CD4-positive, alpha-beta T cell (primary cell): ENCODE measurements at regions not wholly inside any gene's neighbourhood (a gene's known extent, or its start where the extent isn't known, plus 50 kb on each side); places are given as distances from the start of the nearest gene placed in this dataset.

ENCODE experiments used
- ATAC-seq: fragments of 200-7000 bp; cut with Tn5 transposase; one replicate; pipeline ENCODE4 v1.10.0; 2022; ENCODE audit warnings: mild to moderate bottlenecking; ENCODE audit not compliant: poor library complexity
- CTCF ChIA-PET: fragments of 350-600 bp; sonication (Branson Sonifier 250); formaldehyde crosslinking; loops from one replicate; lab custom pipeline; 2021; ENCODE audit warnings: antibody characterized with exemption, inconsistent platforms; lab: Charles Lee
- POLR2A ChIA-PET: fragments of 350-600 bp; sonication (Branson Sonifier 250); formaldehyde crosslinking; loops from one replicate; lab custom pipeline; 2021; ENCODE audit warnings: antibody characterized with exemption, inconsistent platforms; lab: Charles Lee
- DNase-seq, 14 experiments: peaks; one replicate each; pipeline ENCODE4 v3.0.0-alpha.2; 2013 to 2020; ENCODE audit warnings: mixed read lengths in 2 of 14
- H3K27ac ChIP-seq, 2 donors: one replicate each; pipeline versions ENCODE4 v1.5.1 to v1.7.0; 2013; ENCODE audit warnings: low read length in 2 of 2, low read depth in 1 of 2, mild to moderate bottlenecking in 1 of 2
- H3K27me3 ChIP-seq, 2 experiments: 1 replicate in 1 of 2; 2 replicates in 1 of 2; pipeline versions ENCODE4 v1.6.1 to v1.7.0; 2013; ENCODE audit warnings: low read length in 2 of 2, control low read depth in 1 of 2, mild to moderate bottlenecking in 1 of 2, moderate library complexity in 1 of 2; ENCODE audit not compliant: insufficient read depth in 2 of 2, control insufficient read depth in 1 of 2
- H3K36me3 ChIP-seq: one replicate; pipeline ENCODE4 v1.6.1; 2013; ENCODE audit warnings: low read length, control low read depth; ENCODE audit not compliant: insufficient read depth
- H3K4me1 ChIP-seq: one replicate; pipeline ENCODE4 v1.6.1; 2013; ENCODE audit warnings: low read length, control low read depth; ENCODE audit not compliant: insufficient read depth
- H3K4me3 ChIP-seq: one replicate; pipeline ENCODE4 v1.5.1; 2013; ENCODE audit warnings: mild to moderate bottlenecking, low read length, moderate library complexity
- H3K9me3 ChIP-seq, 2 experiments: 1 replicate in 1 of 2; 2 replicates in 1 of 2; pipeline versions ENCODE4 v1.6.1 to v1.7.0; 2013; ENCODE audit warnings: low read length in 2 of 2, mild to moderate bottlenecking in 2 of 2, control low read depth in 1 of 2, moderate library complexity in 1 of 2; ENCODE audit not compliant: control insufficient read depth in 1 of 2, insufficient read depth in 1 of 2
- H3K27ac Mint-ChIP-seq: one replicate; pipeline ENCODE4 v1.8.0; 2020; ENCODE audit warnings: mixed read lengths
- H3K27me3 Mint-ChIP-seq: one replicate; pipeline ENCODE4 v1.8.0; 2021; ENCODE audit warnings: mixed read lengths
- H3K36me3 Mint-ChIP-seq: one replicate; pipeline ENCODE4 v1.8.0; 2021; ENCODE audit warnings: low read depth, mixed read lengths
- H3K4me1 Mint-ChIP-seq: one replicate; pipeline ENCODE4 v1.8.0; 2021; ENCODE audit warnings: low read depth, mixed read lengths
- H3K4me3 Mint-ChIP-seq: one replicate; pipeline ENCODE4 v1.8.0; 2020; ENCODE audit warnings: mild to moderate bottlenecking, mixed read lengths
- H3K9me3 Mint-ChIP-seq: one replicate; pipeline ENCODE4 v1.8.0; 2020; ENCODE audit warnings: mixed read lengths
- CTCF ChIP-seq: fragments of 200-600 bp; IDR thresholded peaks from one replicate; pipeline ENCODE4 v1.8.0; 2022; ENCODE audit warnings: antibody characterized with exemption, mild to moderate bottlenecking
- intact Hi-C, 2 experiments: fragments of 100-400 bp; cut with DNase I in 1 of 2; cut with micrococcal nuclease in 1 of 2; formaldehyde crosslinking; loops; one replicate each; pipeline versions ENCODE4 v1.15.1 to v1.9.0; 2023 to 2025; cut with DNase I, micrococcal nuclease

DNA sequence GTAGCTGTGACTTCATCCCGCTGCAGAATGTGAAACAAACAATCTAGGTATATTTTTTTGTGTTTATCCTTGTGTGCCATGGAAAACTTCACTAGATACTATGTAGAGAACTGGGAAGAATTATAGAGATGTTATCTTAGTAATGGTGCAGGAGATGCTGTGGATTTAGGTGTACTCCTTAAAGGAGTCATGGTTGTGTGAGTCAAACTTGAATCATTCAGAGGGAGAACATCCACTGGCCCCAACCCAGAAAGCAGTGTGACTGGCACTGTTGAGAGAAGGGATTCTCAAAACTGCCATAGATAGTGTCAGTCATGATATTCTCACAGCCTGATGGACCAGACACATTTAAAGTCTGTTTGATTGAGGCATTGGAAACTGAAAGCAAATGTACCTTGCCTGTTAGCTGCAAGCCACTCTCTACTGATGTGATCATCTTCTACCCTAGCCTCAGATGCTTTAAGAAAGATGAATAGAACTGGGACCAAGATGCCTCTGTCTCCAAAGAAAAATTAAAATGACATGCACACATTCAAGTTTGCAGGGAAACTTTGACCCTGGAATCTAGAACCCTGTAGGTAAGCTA is 754.6 kb downstream of the MRPL39 start:
- ChIA-PET POLR2A (no interaction called here), CTCF (no interaction called here)
- Histone ChIP-seq H3K4me1 (no peaks in the 10 kb centered on the region), H3K27me3 (no peaks in the 10 kb centered on the region), H3K27ac (no peak overlapping the region), H3K36me3 (no peaks in the 10 kb centered on the region), H3K4me3 (no peak overlapping the region), H3K9me3 (peaks cover 0 to 4% of the 10 kb centered on the region in 2 experiments)
- Mint-ChIP-seq H3K4me3 (no peak overlapping the region), H3K4me1 (no peaks in the 10 kb centered on the region), H3K9me3 (peaks cover 6% of the 10 kb centered on the region), H3K27me3 (no peaks in the 10 kb centered on the region), H3K27ac (no peak overlapping the region), H3K36me3 (no peaks in the 10 kb centered on the region)
- TF ChIP-seq CTCF, result no peak
- DNase-seq (no peak), ATAC-seq (no peak)
- intact Hi-C loops, result no loop called here

DNA sequence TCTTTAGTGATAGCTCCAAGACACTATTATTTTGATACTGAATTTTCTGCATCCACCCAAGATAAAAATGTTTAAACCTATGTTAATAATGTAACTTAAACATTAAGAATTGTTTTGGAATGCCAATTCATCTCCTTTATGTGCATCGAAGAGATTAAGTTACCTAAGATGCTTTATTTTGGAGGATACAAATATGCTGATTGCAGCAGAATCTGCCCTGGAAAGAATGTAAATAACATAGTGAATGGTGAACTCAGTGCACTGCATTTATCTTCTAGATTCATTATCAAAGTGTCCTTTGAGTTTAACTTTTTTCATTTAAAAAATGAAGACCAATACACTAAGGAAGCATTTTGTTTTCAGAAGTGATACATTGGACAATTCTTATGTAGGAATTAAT is 757.2 kb downstream of the MRPL39 start:
- H3K27ac ChIP-seq, result no peak overlapping the region
- H3K9me3 ChIP-seq, result peaks cover 0 to 8% of the 10 kb centered on the region in 2 experiments
- DNase-seq (no peak), ATAC-seq (no peak)
- no peaks in the 10 kb centered on the region for H3K27me3 ChIP-seq
- ChIA-PET CTCF (interaction anchor here (1.0 kb wide), 1 partner anchor 10 kb away, joined by 3 read pairs; no protein-coding TSS in a partner anchor), POLR2A (no interaction called here)
- no peaks in the 10 kb centered on the region for H3K36me3 ChIP-seq
- Mint-ChIP-seq H3K9me3 (peaks cover 6% of the 10 kb centered on the region), H3K27ac (no peak overlapping the region), H3K36me3 (no peaks in the 10 kb centered on the region), H3K27me3 (no peaks in the 10 kb centered on the region), H3K4me1 (no peaks in the 10 kb centered on the region), H3K4me3 (no peak overlapping the region)
- intact Hi-C loops, result no loop called here
- H3K4me3 ChIP-seq, result no peak overlapping the region
- no peaks in the 10 kb centered on the region for H3K4me1 ChIP-seq
- no peak for TF ChIP-seq CTCF

DNA sequence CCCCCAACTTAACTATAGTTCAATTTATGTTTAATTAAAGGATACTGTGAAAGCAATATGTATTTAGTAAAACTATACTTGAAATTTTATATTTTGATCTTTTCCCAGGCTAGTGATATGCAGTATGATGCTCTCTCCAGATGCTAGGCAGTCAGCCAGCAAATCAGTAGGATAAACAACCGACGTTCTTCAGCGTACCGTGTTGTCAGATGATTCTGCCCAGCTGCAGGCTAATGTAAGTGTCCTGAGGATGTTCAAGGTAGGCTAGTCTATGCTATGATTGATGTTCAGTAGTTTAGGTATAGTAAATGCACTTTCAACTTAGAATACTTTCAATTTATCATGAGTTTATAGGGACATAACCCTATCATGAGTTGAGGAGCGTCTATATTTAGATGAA is 762.6 kb downstream of the MRPL39 start:
- Histone ChIP-seq H3K27me3 (no peaks in the 10 kb centered on the region), H3K36me3 (no peaks in the 10 kb centered on the region), H3K4me1 (no peaks in the 10 kb centered on the region), H3K9me3 (peaks cover 0 to 21% of the 10 kb centered on the region in 2 experiments), H3K27ac (no peak overlapping the region), H3K4me3 (no peak overlapping the region)
- no peaks in the 10 kb centered on the region for H3K36me3 Mint-ChIP-seq
- H3K27me3 Mint-ChIP-seq, result no peaks in the 10 kb centered on the region
- no peak overlapping the region for H3K4me3 Mint-ChIP-seq
- ChIA-PET CTCF (no interaction called here), POLR2A (no interaction called here)
- H3K4me1 Mint-ChIP-seq, result no peaks in the 10 kb centered on the region
- no peak overlapping the region for H3K27ac Mint-ChIP-seq
- no peak for ATAC-seq
- intact Hi-C loops, result no loop called here
- peaks cover 4% of the 10 kb centered on the region for H3K9me3 Mint-ChIP-seq
- TF ChIP-seq CTCF, result no peak
- DNase-seq, result no peak
